Activated CD8-positive, alpha-beta T cell treated with anti-CD3 and anti-CD28 coated beads, Interleukin-2, amount 10 ng/mL, durations not matched to agents 7 days and 5 days (primary cell): ENCODE measurements at regions not wholly inside any gene's neighbourhood (a gene's known extent, or its start where the extent isn't known, plus 50 kb on each side); places are given as distances from the start of the nearest gene placed in this dataset.
"Not testable (repeated sequence)": the region's sequence is repeated elsewhere in the genome, so short reads cannot be mapped to it uniquely, and the experiment has no call there.

Experiments
- ATAC-seq: fragments of 150-1000 bp; cut with Tn5 transposase; one replicate; pipeline ENCODE4 v1.10.0; 2021; ENCODE audit warnings: moderate library complexity
- CTCF ChIA-PET: fragments of 350-600 bp; sonication (Branson Sonifier 250); formaldehyde crosslinking; loops from one replicate; lab custom pipeline; 2021; ENCODE audit warnings: antibody characterized with exemption; lab: Charles Lee
- POLR2A ChIA-PET: fragments of 350-600 bp; sonication (Branson Sonifier 250); formaldehyde crosslinking; loops from one replicate; lab custom pipeline; 2021; ENCODE audit warnings: antibody characterized with exemption; lab: Charles Lee
- DNase-seq: peaks from one replicate; pipeline ENCODE4 v3.0.0-alpha.2; 2020
- H3K27ac Mint-ChIP-seq: one replicate; pipeline ENCODE4 v1.8.0; 2021; ENCODE audit warnings: mild to moderate bottlenecking, mixed read lengths
- H3K27me3 Mint-ChIP-seq: one replicate; pipeline ENCODE4 v1.8.0; 2021; ENCODE audit warnings: low read depth, mixed read lengths
- H3K36me3 Mint-ChIP-seq: one replicate; pipeline ENCODE4 v1.8.0; 2021; ENCODE audit warnings: low read depth, mixed read lengths
- H3K4me1 Mint-ChIP-seq: one replicate; pipeline ENCODE4 v1.8.0; 2021; ENCODE audit warnings: low read depth, mixed read lengths
- H3K4me3 Mint-ChIP-seq: one replicate; pipeline ENCODE4 v1.8.0; 2021; ENCODE audit warnings: mild to moderate bottlenecking, mixed read lengths
- H3K9me3 Mint-ChIP-seq: one replicate; pipeline ENCODE4 v1.8.0; 2022; ENCODE audit warnings: mixed read lengths; ENCODE audit not compliant: insufficient read depth

GRCh38 chr10:30546511-30546910 lies 83.0 kb downstream of the LYZL2 start:
- ATAC-seq: no peak

GRCh38 chr10:30542895-30543288 lies 86.7 kb downstream of the LYZL2 start:
- no peak for ATAC-seq
- H3K27me3 Mint-ChIP-seq: peaks cover 2% of the 10 kb centered on the region
- H3K4me3 Mint-ChIP-seq: no peak overlapping the region
- ChIA-PET POLR2A (no interaction called here), CTCF (interaction anchor here (0.9 to 3.9 kb wide), 5 partner anchors 9 to 151 kb away, joined by 3 to 17 read pairs (median 6); no protein-coding TSS in a partner anchor)
- H3K9me3 Mint-ChIP-seq: no peaks in the 10 kb centered on the region
- H3K27ac Mint-ChIP-seq: no peak overlapping the region
- DNase-seq: no peak
- no peaks in the 10 kb centered on the region for H3K36me3 Mint-ChIP-seq
- peaks cover 11% of the 10 kb centered on the region for H3K4me1 Mint-ChIP-seq

More at GRCh38 chr10:30546511-30546910, 83.0 kb downstream of the LYZL2 start:
- ChIA-PET CTCF (interaction anchor here (1.0 to 1.9 kb wide), 2 partner anchors 10 to 13 kb away, joined by 5 read pairs; no protein-coding TSS in a partner anchor), POLR2A (no interaction called here)
- Mint-ChIP-seq H3K9me3 (no peaks in the 10 kb centered on the region), H3K27ac (no peak overlapping the region), H3K36me3 (no peaks in the 10 kb centered on the region), H3K27me3 (peaks cover 2% of the 10 kb centered on the region), H3K4me3 (no peak overlapping the region), H3K4me1 (peaks cover 22% of the 10 kb centered on the region)
- no peak for DNase-seq

GRCh38 chr10:30542001-30542894 lies 87.3 kb downstream of the LYZL2 start:
- ATAC-seq (no peak), DNase-seq (no peak)
- Mint-ChIP-seq H3K36me3 (no peaks in the 10 kb centered on the region), H3K4me1 (peaks cover 14% of the 10 kb centered on the region), H3K27me3 (peaks cover 2% of the 10 kb centered on the region), H3K9me3 (no peaks in the 10 kb centered on the region), H3K4me3 (no peak overlapping the region), H3K27ac (no peak overlapping the region)
- POLR2A ChIA-PET: interaction anchor here (0.6 kb wide), 1 partner anchor 164 kb away, joined by 3 read pairs; no protein-coding TSS in a partner anchor
- CTCF ChIA-PET: interaction anchor here (0.9 to 3.9 kb wide), 6 partner anchors 8 to 150 kb away, joined by 3 to 17 read pairs (median 6); no protein-coding TSS in a partner anchor

- DNase-seq (no peak), ATAC-seq (no peak)
- H3K27me3 Mint-ChIP-seq: no peaks in the 10 kb centered on the region
- H3K4me1 Mint-ChIP-seq: peaks cover 25% of the 10 kb centered on the region
- H3K36me3 Mint-ChIP-seq: no peaks in the 10 kb centered on the region
- no peak overlapping the region for H3K4me3 Mint-ChIP-seq
- H3K27ac Mint-ChIP-seq: no peak overlapping the region
- ChIA-PET CTCF (interaction anchor here (0.7 to 3.9 kb wide), 3 partner anchors 51 to 180 kb away, joined by 3 to 17 read pairs (median 4); no protein-coding TSS in a partner anchor), POLR2A (interaction anchor here (0.7 kb wide), 1 partner anchor 11 kb away, joined by 3 read pairs; no protein-coding TSS in a partner anchor)
- H3K9me3 Mint-ChIP-seq: no peaks in the 10 kb centered on the region
These were observed 89.3 kb downstream of the LYZL2 start for GRCh38 chr10:30540276-30540675.

- no peak overlapping the region for H3K27ac Mint-ChIP-seq
- peaks cover 37% of the 10 kb centered on the region for H3K4me1 Mint-ChIP-seq
- ATAC-seq (no peak), DNase-seq (no peak)
- no peaks in the 10 kb centered on the region for H3K27me3 Mint-ChIP-seq
- H3K36me3 Mint-ChIP-seq: peaks cover 6% of the 10 kb centered on the region
- ChIA-PET POLR2A (no interaction called here), CTCF (interaction anchor here (1.0 to 8.0 kb wide), 4 partner anchors 43 to 146 kb away, joined by 3 to 87 read pairs (median 20); no protein-coding TSS in a partner anchor)
- H3K4me3 Mint-ChIP-seq: no peak overlapping the region
- H3K9me3 Mint-ChIP-seq: no peaks in the 10 kb centered on the region
These were observed 91.5 kb downstream of the LYZL2 start for GRCh38 chr10:30538086-30538485.

GRCh38 chr10:30537586-30537985 lies 92.0 kb downstream of the LYZL2 start:
- Mint-ChIP-seq H3K4me3 (no peak overlapping the region), H3K27ac (no peak overlapping the region), H3K9me3 (no peaks in the 10 kb centered on the region), H3K36me3 (peaks cover 6% of the 10 kb centered on the region), H3K4me1 (peaks cover 38% of the 10 kb centered on the region), H3K27me3 (no peaks in the 10 kb centered on the region)
- ChIA-PET CTCF (interaction anchor here (1.0 to 8.0 kb wide), 8 partner anchors 44 to 145 kb away, joined by 3 to 87 read pairs (median 9); partner anchors contain the start of gene MAP3K8), POLR2A (interaction anchor here (1.4 kb wide), 1 partner anchor 103 kb away, joined by 5 read pairs; no protein-coding TSS in a partner anchor)
- DNase-seq (no peak), ATAC-seq (no peak)

GRCh38 chr10:30537158-30537557 lies 92.4 kb downstream of the LYZL2 start:
- not testable (repeated sequence) for H3K4me3 Mint-ChIP-seq, ATAC-seq, DNase-seq, H3K36me3 Mint-ChIP-seq, H3K27me3 Mint-ChIP-seq, H3K9me3 Mint-ChIP-seq, H3K27ac Mint-ChIP-seq
- H3K4me1 Mint-ChIP-seq: peaks cover 38% of the 10 kb centered on the region
- CTCF ChIA-PET: interaction anchor here (0.7 to 8.0 kb wide), 18 partner anchors 13 to 176 kb away, joined by 3 to 87 read pairs (median 7); partner anchors contain the start of gene MAP3K8
- POLR2A ChIA-PET: interaction anchor here (1.4 kb wide), 1 partner anchor 102 kb away, joined by 5 read pairs; no protein-coding TSS in a partner anchor

- Mint-ChIP-seq H3K36me3 (peaks cover 8% of the 10 kb centered on the region), H3K27ac (no peak overlapping the region)
These were observed 93.0 kb downstream of the LYZL2 start for GRCh38 chr10:30536578-30536977.

GRCh38 chr10:30535677-30536076 lies 93.9 kb downstream of the LYZL2 start:
- Mint-ChIP-seq H3K36me3 (peaks cover 8% of the 10 kb centered on the region), H3K4me3 (no peak overlapping the region)

More at GRCh38 chr10:30536578-30536977, 93.0 kb downstream of the LYZL2 start:
- Mint-ChIP-seq H3K4me3 (no peak overlapping the region), H3K27me3 (no peaks in the 10 kb centered on the region), H3K9me3 (no peaks in the 10 kb centered on the region), H3K4me1 (peaks cover 41% of the 10 kb centered on the region)
- CTCF ChIA-PET: interaction anchor here (0.7 to 8.0 kb wide), 24 partner anchors 10 to 177 kb away, joined by 3 to 87 read pairs (median 6); partner anchors contain the start of gene MAP3K8
- POLR2A ChIA-PET: interaction anchor here (0.7 to 1.4 kb wide), 2 partner anchors 96 to 102 kb away, joined by 4 to 5 read pairs; no protein-coding TSS in a partner anchor
- no peak for ATAC-seq
- DNase-seq: no peak

GRCh38 chr10:30534465-30535144 lies 94.9 kb downstream of the LYZL2 start:
- ChIA-PET CTCF (interaction anchor here (0.7 to 8.0 kb wide), 20 partner anchors 8 to 150 kb away, joined by 3 to 106 read pairs (median 5); no protein-coding TSS in a partner anchor), POLR2A (interaction anchor here (0.6 kb wide), 1 partner anchor 114 kb away, joined by 3 read pairs; no protein-coding TSS in a partner anchor)
- ATAC-seq (peak; percentile 48), DNase-seq (peak; percentile 86)
- peaks cover 11% of the 10 kb centered on the region for H3K36me3 Mint-ChIP-seq
- no peak overlapping the region for H3K27ac Mint-ChIP-seq
- no peaks in the 10 kb centered on the region for H3K27me3 Mint-ChIP-seq
- no peak overlapping the region for H3K4me3 Mint-ChIP-seq
- H3K4me1 Mint-ChIP-seq: peaks cover 59% of the 10 kb centered on the region
- no peaks in the 10 kb centered on the region for H3K9me3 Mint-ChIP-seq

More at GRCh38 chr10:30535677-30536076, 93.9 kb downstream of the LYZL2 start:
- Mint-ChIP-seq H3K9me3 (no peaks in the 10 kb centered on the region), H3K4me1 (peaks cover 48% of the 10 kb centered on the region), H3K27ac (no peak overlapping the region), H3K27me3 (no peaks in the 10 kb centered on the region)
- ATAC-seq (no peak), DNase-seq (no peak)
- POLR2A ChIA-PET: interaction anchor here (0.7 kb wide), 1 partner anchor 95 kb away, joined by 4 read pairs; no protein-coding TSS in a partner anchor
- CTCF ChIA-PET: interaction anchor here (1.1 to 8.0 kb wide), 17 partner anchors 24 to 176 kb away, joined by 3 to 87 read pairs (median 7); partner anchors contain the start of gene MAP3K8
